ENCODE measurements at regions not wholly inside any gene's neighbourhood (a gene's known extent, or its start where the extent isn't known, plus 50 kb on each side); places are given as distances from the start of the nearest gene placed in this dataset.

DNA sequence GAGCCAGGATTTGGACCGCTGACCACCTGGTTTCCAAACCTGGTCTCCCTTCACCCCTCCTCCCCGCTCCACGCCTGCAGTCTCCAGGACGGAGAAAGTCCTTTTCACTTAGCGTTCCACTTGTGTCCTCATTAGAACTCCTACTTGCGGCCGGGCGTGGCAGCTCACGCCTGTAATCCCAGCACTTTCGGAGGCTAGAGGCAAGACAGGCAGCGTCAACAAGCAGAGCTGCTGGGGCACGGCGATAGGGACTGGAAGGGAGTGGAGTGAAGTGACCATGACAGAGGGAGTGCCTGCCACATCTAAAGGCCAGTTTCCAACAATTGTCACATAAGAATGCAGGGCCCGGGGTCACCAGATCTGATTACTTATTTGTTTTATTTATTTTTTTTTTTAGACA, 132.5 kb upstream of the NCOR2 start:
- H2AFZ ChIP-seq (replicated peaks; ENCODE audit: low read length, poor library complexity), result no peak overlapping the region
- no peak overlapping the region for H2AK5ac ChIP-seq (ENCODE audit: low read depth, low read length)

More for the DNA sequence above, 132.5 kb upstream of the NCOR2 start:
- Histone ChIP-seq H3K9ac (ENCODE audit: low read depth, low read length) (no peak overlapping the region), H3K79me1 (ENCODE audit: low read depth in 1 of 2, low read length in 2 of 2) (no peaks in the 10 kb centered on the region), H3K4ac (ENCODE audit: low read depth, low read length) (no peak overlapping the region), H4K20me1 (ENCODE audit: insufficient read depth, low read length) (no peaks in the 10 kb centered on the region), H2BK120ac (ENCODE audit: low read depth, low read length) (no peak overlapping the region), H3K27ac (ENCODE audit: insufficient read depth, low read length) (no peak overlapping the region), H3K18ac (ENCODE audit: low read depth, low read length) (no peak overlapping the region), H3K9me3 (ENCODE audit: control insufficient read depth, insufficient read depth, low read length) (no peaks in the 10 kb centered on the region), H2BK15ac (ENCODE audit: low read depth, low read length) (no peak overlapping the region), H3K4me3 (ENCODE audit: insufficient read depth, low read depth, low read length) (no peak overlapping the region), H2AK9ac (replicated peaks; ENCODE audit: low read depth, low read length, poor library complexity) (no peak overlapping the region), H3K14ac (replicated peaks; ENCODE audit: low read depth, low read length) (no peak overlapping the region), H3K27me3 (ENCODE audit: control insufficient read depth, insufficient read depth, low read length) (no peaks in the 10 kb centered on the region; the same call in 1 of the 2 replicates), H2BK20ac (ENCODE audit: low read depth, low read length) (no peak overlapping the region), H3K56ac (ENCODE audit: extremely low read depth, insufficient read depth, low read length) (no peak overlapping the region), H3K36me3 (ENCODE audit: control insufficient read depth, insufficient read depth, low read length) (no peaks in the 10 kb centered on the region), H3K9me1 (ENCODE audit: insufficient read depth, low read length) (no peaks in the 10 kb centered on the region), H3K23ac (ENCODE audit: low read depth, low read length) (no peak overlapping the region), H3K4me1 (ENCODE audit: control insufficient read depth, insufficient read depth, low read length) (peaks cover 10% of the 10 kb centered on the region), H2BK5ac (ENCODE audit: low read depth, low read length, poor library complexity, severe bottlenecking) (no peak overlapping the region), H4K5ac (ENCODE audit: low read depth, low read length) (no peak overlapping the region), H4K8ac (ENCODE audit: low read depth in 2 of 2, low read length in 2 of 2) (no peak overlapping the region), H4K91ac (ENCODE audit: insufficient read depth, low read depth, low read length) (no peak overlapping the region), H3K4me2 (ENCODE audit: low read depth, low read length) (no peak overlapping the region)
- POLR2A ChIA-PET (ENCODE audit: unreplicated experiment), result no interaction called here
- intact Hi-C loops (cut with micrococcal nuclease), result no loop called here
- dilution Hi-C loops (cut with HindIII; ENCODE audit: low sequenced_read_pairs, unreplicated experiment), result no loop called here
- WGBS, 2 experiments (ENCODE audit: extremely low coverage in 2 of 2, insufficient read length in 1 of 2), result 67% methylated on average over 1 of the region's 14 CpGs; no CpG with 5 or more reads in 1 of the 2 experiments
- in situ Hi-C loops (cut with MboI; ENCODE audit: low sequenced_read_pairs), result no loop called here
- DNase-seq (no peak), ATAC-seq (ENCODE audit: low read depth) (no peak)
- no TSS peak for BruUV-seq (replicated peaks)
- CTCF ChIA-PET, result no interaction called here
- TF ChIP-seq RAD21 (IDR thresholded peaks at IDR 0.05; ENCODE audit: low read length), result no peak
- no peak for TF ChIP-seq POLR2A (IDR thresholded peaks at IDR 0.05; ENCODE audit: low read depth, low read length)
- no peak for TF ChIP-seq NFE2L2 (IDR thresholded peaks at IDR 0.05; ENCODE audit: low read depth, low read length)
- no peak for TF ChIP-seq MAFK (IDR thresholded peaks at IDR 0.05; ENCODE audit: low read depth, low read length)
- TF ChIP-seq SMC3 (IDR thresholded peaks at IDR 0.05; ENCODE audit: low read depth, low read length), result no peak
- TF ChIP-seq MXI1 (IDR thresholded peaks at IDR 0.05; ENCODE audit: borderline replicate concordance, low read depth, low read length), result no peak
- TF ChIP-seq RCOR1 (IDR thresholded peaks at IDR 0.05; ENCODE audit: insufficient replicate concordance, low read length), result no peak
- TF ChIP-seq RFX5 (IDR thresholded peaks at IDR 0.05; ENCODE audit: low read depth, low read length), result no peak
- no peak for TF ChIP-seq BHLHE40 (IDR thresholded peaks at IDR 0.05; ENCODE audit: low read depth, low read length)
- no peak for TF ChIP-seq MAZ (IDR thresholded peaks at IDR 0.05; ENCODE audit: borderline replicate concordance, low read depth, low read length)
- no peak for TF ChIP-seq CTCF (conservative IDR thresholded peaks at IDR 0.05; ENCODE audit: low read depth, low read length)
- no peak for TF ChIP-seq FOS (IDR thresholded peaks at IDR 0.05; ENCODE audit: low read depth, low read length)
- TF ChIP-seq CEBPB (IDR thresholded peaks at IDR 0.05; ENCODE audit: low read depth, low read length), result no peak
- TF ChIP-seq, protein P1, sequence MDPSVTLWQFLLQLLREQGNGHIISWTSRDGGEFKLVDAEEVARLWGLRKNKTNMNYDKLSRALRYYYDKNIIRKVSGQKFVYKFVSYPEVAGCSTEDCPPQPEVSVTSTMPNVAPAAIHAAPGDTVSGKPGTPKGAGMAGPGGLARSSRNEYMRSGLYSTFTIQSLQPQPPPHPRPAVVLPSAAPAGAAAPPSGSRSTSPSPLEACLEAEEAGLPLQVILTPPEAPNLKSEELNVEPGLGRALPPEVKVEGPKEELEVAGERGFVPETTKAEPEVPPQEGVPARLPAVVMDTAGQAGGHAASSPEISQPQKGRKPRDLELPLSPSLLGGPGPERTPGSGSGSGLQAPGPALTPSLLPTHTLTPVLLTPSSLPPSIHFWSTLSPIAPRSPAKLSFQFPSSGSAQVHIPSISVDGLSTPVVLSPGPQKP (IDR thresholded peaks at IDR 0.05; ENCODE audit: borderline replicate concordance, low read depth, low read length), result no peak
- TF ChIP-seq USF2 (IDR thresholded peaks at IDR 0.05; ENCODE audit: low read depth, low read length), result no peak
- TF ChIP-seq CHD1 (IDR thresholded peaks at IDR 0.05; ENCODE audit: low read depth, low read length), result no peak

Data from IMR-90 (cell line).